GF-D8 (cell line): ENCODE measurements at regions not wholly inside any gene's neighbourhood (a gene's known extent, or its start where the extent isn't known, plus 50 kb on each side); places are given as distances from the start of the nearest gene placed in this dataset.
"Not testable (repeated sequence)": the region's sequence is repeated elsewhere in the genome, so short reads cannot be mapped to it uniquely, and the experiment has no call there.

Experiments used
- DNase-seq: peaks from one replicate; lab custom pipeline; 2025; lab: John Stamatoyannopoulos, UW

DNA sequence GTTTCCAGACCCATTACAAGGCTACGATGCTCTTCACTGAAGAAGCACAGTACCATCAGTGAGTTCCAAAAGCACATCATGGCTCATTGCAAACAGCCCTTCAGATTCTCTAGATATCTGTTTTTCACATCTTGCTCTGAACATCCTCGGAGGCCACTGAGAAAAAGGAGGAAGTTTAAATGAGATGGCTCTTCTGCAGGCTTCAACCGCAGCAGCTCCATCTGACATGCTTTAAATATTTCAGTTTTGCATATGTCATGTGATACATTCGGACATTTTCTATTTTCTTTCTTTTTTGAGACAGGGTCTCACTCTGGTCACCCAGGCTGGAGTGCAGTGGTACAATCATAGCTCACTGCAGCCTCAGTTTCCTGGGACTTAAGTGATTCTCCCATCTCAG lies 396.8 kb downstream of the NPIPA8 start:
- DNase-seq = no peak

DNA sequence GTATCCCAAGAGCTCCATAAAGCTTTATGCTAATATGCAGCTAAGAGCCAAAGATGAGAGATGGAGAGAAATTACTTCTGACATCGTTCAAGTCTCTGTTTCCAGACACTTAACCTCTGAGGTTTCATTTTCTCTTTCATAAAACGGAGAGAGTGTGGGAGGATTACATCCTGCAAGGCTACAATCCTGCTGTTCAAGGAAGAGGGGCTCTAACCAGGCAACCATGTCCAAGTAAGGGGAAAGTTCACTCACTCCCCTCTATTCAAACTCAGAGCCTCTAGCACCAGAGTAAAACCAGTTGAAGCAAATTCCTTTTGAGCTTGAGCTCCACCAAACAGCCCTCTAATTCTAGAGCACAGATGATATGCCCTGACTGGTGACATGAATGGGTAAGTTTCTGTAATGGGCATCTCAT lies 397.4 kb downstream of the NPIPA8 start:
- DNase-seq = no peak

DNA sequence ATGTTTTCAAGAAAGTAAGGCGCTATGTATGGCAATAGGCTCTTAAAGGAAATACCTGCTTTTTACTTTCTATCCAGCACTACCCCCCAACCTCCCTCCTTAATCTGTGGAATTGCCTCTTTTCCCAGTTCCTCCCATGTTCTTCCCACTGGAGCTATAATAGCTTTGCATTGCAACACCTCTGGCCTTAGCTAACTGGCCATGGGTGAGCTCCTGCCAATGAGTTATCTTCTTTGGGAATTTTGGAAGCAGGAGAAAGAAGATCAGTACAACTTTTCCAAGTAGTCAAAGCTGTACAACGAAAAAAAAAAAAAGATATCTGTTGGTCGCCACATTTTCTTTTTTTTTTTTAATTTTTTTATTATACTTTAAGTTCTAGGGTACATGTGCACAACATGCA lies 398.0 kb downstream of the NPIPA8 start:
- DNase-seq = no peak

DNA sequence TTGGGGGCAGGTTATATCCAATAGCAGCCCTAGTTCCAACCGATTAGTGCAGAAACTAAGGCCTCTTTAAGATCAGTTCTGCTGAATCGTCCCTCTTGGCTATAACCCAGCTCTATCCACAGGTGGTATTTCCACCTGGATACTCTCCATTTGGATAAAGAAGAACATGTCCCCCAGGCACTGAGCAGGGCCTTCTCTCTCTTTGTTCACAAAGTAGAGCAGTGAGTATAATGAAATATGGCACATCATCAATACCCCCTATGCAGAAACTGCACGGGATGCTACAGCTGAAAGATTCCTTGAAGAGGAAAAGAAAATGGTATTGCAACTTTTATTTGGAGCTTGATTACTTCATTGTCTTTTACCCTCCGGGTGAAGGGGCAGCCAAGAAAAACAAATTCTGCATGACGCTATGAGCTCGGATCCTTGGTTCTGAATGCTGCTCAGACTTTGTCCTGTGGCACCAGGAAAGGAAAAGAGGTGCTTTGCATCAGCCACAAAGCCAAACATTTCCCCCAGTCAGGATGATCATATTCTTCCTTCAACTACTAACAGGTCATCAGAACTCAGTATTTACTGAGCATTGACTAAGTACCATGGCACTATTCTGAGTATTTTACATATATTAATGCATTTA lies 399.7 kb downstream of the NPIPA8 start:
- DNase-seq = no peak

DNA sequence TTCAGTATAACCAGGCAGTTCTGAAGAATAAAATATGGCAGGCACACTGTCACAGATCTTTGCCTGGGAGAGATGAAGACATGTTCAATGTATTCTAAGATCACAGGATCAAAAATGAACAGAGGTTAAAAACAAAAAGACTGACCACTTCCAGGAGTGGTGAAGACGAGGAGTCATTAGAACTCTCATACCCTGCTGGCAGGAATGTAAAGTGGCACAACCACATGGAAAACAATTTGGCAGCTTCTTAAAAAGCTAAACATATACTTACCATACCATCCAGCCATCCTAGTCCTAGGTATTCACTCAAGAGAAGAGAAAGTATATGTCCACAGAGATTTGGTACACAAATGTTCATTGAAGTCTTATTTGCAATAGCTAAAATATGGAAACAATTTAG lies 406.3 kb downstream of the NPIPA8 start:
- no peak for DNase-seq

DNA sequence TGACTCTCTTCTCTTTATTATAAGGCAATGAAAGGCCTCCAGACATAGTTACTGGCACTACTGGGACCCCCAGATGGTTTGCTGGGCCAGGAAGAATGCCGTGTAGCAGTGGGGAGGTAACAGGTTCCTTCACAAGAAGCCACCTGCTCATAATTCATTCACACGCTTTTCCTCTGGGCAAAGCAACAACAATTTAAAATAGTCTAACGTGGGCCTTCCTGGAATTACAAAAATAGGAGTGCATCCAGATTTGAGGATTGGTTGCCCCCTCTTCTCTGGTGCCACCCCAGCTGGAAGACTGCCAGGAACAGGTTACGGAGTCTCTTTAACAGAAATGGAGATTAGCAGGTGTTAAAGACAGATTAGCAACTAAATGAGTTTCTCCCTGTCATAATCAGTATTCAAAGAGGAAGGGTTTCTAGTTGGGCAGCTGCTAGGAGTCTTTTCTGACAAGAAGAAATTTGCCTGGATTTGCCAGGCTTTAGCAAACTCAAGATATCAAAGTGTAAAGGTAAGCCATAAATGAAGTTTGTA lies 409.6 kb downstream of the NPIPA8 start:
- no peak for DNase-seq

DNA sequence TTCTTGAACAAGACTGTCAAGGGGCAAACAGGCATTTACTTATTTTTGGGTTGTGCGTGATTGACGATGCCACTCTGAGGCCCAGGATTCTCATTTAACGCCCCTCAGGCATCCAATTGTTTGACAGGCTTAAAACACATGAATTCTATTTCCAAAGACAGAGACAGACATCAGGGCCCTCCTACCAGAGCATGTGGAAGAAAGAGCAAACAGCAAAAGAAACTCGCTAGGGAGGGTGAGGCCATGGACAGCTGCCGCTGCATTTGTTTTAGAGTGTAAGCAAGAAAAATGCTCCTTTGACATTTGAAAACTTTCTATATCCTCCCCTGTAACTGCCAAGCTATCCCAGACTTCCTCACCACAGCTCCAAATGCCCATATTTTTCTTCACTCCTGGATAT lies 410.1 kb downstream of the NPIPA8 start:
- DNase-seq = no peak

DNA sequence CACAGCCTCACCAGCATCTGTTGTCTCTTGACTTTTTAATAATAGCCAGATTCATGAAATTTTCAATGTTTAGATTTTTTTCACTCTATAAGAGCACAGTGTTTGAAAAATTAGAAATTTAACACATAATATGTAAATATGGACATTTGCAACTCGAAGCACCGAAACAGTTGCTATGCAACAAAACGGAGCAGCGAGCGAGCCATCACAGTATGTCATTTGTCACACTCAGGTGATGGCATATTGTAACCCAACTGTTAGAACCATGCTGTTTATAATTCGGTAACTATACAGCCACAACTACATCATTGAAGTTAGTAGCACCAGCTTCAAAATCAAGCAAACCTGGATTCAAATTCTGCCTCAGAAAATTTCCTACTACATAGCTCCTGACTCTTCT lies 410.8 kb downstream of the NPIPA8 start:
- no peak for DNase-seq

DNA sequence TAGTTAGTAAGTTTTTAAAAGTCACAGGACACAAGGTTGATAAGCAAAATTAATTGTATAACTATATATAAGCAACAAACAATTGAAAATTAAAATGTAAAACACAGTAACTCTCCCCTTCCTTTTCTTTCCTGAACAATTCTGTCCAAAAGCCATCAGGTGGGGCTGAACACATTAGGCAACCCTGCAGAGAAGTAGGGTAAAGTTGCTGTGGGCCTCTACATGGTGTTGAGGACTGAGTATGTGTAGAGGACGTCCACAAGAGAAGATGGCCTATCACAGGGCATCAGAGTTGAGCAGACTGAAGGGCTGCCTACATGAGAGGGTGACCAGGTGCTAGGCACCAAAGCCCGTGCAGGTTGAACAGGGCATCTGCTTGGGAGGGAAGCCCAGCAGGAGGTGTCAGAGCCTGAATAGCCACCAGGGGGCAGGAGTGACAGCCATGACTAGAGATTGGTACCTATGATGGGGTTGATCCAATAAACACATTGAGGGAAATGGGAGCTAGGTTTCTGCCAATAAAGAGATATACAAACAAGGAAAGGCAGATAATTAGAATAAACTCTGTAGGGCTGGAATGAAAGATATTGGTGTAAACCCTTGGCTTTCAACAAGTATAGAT lies 415.1 kb downstream of the NPIPA8 start:
- DNase-seq = no peak

DNA sequence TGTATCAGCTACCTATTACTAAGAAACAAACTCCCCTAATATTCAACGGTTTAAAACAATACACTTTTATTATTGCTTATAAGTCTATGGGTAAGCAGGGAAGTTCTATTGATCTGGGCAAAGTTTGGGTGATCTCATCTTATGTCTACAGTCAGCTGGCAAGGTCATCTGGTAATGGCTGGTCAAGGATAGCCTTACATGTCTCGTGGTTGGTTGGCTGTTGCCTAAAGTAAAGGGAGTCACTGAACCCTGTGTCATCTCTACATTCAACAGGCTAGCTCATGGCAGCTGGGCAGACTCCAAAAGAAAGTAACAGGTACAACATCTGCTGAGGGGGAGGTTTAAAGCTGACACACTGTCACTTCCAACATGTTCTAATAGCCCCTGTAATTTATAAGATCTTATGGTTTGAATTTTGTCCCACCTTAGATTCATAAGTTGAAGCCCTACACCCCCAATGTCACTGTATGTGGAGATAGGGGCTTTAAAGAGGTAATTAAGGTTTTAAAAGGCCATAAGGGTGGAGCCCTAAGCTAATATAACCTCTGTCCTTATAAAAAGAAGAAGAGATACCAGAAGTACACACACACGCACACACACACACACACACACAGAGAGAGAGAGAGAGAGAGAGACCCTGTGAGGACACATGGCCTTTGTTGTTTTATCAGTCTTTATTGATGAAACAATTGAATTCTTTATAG lies 419.1 kb downstream of the NPIPA8 start:
- DNase-seq = no peak

DNA sequence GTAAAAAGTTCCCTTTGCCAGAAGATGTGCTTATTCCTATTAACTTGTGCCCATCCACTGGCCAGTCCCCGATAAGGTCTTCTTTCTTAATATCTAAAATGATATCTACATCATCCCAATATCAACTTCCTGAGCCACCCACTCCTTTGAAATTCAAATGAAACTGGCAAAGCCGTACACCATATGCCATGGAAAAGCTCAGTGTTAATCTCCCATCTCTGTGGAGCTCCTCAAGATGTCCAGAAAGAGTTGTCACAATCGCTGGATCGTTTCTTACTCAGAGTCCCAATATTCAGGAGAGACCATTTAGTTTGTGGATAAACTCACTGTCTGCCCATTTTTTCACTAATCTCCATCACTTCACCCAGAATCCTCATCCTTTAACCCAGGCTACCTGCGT lies 420.7 kb downstream of the NPIPA8 start:
- DNase-seq = no peak

DNA sequence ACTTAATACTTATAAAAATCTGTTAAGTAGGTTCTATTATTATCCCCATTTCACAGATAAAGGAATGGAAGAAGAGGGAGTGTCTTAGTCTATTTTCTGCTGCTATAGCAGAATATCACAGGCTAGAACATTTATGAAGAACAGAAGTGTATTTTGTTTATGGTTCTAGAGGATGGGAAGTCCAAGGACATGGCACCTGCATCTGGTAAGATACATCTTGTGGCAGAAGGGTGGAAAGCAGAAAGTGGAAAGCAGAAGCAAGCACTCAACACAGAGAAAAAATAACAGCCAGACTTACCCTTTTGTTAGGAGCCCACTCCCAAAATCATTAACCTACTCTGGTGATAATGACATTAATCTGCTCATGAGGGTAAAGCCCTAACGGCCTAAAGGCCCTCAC lies 422.4 kb downstream of the NPIPA8 start:
- no peak for DNase-seq

DNA sequence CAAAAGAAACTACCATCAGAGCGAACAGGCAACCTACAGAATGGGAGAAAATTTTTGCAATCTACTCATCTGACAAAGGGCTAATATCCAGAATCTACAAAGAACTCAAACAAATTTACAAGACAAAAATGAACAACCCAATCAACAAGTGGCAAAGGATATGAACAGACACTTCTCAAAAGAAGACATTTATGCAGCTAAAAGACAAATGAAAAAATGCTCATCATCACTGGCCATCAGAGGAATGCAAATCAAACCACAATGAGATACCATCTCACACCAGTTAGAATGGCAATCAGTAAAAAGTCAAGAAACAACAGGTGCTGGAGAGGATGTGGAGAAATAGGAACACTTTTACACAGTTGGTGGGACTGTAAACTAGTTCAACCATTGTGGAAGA lies 425.0 kb downstream of the NPIPA8 start:
- not testable (repeated sequence) for DNase-seq

DNA sequence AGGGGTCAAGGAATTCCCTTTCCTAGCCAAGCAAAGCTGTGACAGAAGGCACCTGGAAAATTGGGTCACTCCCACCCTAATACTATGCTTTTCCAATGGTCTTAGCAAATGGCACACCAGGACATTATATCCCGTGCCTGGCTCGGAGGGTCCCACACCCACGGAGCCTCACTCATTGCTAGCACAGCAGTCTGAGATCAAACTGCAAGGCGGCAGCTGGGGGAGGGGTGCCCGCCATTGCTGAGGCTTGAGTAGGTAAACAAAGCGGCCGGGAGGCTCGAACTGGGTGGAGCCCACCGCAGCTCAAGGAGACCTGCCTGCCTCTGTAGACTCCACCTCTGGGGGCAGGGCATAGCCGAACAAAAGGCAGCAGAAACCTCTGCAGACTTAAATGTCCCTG lies 429.9 kb downstream of the NPIPA8 start:
- not testable (repeated sequence) for DNase-seq

DNA sequence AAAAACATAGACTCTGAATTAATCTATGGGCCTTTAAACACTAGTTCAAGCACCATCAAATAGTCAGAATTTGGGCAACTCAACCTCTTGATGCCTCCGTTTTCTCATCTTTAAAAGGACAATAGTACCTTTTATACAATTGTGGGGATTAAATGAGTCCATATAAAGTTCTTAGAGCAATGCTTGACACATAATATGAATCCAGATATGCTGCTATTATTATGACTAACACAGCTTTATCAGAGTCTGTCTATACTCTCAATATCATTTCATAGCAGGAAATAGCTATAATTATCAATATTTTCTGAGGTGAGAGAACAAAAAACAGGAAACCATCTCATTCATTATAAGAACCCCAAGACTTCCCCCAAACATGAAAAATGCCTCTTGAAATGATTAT lies 430.5 kb upstream of the XYLT1 start:
- DNase-seq = no peak

DNA sequence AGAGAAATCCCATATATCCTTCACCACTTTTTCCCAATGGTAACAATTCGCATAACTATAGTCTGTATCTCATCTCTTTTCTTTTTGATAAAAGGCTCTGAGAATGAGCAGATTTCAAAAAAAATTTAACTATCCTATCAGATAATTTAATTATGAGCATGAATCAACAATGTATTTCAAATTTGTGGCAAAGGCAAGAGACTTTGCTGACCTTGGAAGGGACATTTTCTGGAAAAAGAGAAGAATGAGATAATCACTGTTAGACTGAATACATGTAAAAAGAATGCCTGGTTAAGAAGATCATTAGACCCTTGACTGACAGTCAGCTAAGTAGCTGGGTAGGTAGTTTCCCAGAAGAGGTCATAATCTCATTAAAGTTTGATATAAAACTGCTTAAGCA lies 428.4 kb upstream of the XYLT1 start:
- DNase-seq = no peak

DNA sequence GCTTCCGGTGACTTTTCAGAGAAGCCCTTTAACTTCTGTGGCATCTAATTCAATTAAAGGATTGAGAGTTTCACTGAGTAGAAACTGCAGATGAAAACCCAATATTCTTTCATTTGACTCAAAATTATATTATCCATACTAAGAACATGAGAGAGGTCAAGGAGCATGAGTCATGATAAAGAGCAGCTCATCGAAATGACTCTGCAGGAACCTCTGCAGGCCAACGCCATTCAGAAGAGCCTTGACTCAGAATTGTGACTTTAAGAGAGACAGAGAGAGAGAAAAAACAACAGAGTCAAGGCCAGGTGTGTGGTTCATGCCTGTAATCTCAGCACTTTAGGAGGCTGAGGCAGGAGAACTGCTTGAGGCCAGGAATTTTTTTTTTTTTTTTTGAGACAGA lies 417.2 kb upstream of the XYLT1 start:
- no peak for DNase-seq

DNA sequence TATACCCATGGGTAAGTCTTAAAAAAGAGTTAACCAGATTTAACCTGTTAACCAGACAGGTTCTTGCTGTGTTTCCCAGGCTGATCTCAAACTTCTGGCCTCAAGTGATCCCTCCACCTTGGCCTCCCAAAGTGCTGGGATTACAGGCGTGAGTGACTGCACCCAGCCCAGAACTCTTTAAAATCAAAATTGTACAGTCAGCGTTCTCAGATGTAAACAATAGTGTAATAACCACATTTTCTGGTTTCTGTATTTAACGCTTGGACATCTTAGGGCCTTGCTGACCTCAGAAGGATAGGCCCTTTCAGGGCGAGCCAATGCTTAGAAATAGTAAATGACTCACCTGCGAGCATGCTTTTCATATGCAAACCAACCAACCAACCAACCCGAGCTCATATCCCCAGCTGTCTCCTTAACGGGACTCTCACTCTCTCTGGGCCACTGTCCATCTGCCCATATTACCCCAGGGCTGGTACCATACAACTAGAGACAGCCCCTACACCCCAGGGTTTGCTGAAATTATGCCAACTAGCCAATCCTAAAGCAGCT lies 415.0 kb upstream of the XYLT1 start:
- no peak for DNase-seq

DNA sequence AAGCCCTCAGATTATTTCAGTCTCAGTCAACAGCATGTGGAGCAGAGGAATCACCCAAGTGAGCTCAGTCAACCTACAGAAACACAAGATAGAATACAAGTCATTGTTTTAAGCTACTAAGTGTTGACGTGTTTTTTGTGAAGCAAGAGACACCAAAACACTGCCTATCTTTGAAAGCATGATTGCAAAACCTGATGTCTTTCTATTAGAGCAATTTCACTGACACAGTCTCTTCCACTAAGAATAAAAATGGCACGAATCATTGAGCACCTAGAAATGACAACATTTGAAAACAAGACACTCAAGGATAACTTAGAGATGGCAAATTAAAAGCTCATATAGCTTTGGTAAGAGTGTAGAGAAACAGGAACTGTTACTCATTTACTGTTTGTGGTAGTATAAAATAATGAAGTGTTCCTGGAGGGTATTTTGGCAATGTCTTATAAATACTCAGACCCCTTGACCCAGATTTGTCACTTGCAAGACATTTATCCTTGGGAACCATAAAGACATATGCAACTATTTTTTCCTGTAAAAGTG lies 407.1 kb upstream of the XYLT1 start:
- no peak for DNase-seq

DNA sequence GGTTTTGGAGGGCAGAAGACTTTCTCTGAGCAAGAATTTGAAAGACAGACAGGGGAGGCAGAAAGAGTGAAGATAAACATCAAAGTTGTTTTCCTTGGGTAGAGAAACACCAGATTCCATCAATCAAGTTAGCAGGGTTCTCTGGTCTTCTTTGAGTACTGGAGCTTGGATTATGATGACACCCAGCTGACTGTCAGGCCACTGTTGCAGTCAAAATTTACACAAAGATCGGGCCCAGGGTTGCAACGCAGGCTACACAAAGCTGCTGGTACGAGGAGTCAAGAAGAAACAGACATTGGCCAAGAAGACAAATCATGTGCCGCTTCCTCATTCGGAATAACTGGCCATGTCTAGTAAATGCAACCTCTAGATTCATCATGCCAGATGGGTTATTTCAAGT lies 396.2 kb upstream of the XYLT1 start:
- no peak for DNase-seq

DNA sequence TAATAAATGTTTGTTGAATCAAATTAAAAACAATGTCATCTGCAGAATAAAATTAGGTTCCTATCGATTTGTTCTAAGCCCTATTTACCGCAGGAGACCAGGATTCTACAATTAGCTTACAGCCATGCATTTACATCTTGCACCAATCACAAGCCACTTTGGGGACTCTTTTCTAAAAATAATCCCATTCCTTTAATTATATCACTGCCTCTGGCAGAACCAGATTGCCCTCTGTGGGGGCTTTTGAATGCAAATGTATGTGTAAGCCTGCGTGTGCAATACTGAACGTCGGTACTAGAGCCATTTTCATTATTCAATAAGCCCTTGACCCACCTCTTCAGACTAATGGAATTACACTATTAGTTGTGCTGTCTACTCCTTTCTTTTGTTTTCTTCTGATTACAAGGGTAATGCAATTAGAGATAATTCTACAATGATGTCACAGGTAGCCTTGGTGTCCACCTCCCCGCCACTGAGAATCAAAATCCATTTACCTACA lies 391.3 kb upstream of the XYLT1 start:
- no peak for DNase-seq

DNA sequence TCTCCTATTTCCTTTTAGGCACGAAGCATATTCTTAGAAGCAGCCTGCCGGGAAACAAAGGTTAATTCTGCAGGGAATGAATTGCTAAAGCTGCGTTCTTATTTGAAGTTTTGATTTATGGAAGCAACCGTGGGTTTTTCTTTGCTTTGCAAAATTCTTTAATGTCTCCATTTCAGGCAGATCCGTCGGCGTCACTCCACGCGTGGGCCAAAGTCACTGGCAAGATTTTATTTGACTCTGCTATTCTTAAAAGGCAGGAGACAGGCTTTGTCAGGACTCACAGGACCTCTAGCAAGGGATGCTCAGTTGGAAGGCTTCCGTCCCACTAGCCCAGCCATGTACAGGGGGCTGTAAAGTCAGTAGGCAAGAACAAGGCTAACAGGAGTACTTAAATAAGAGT lies 387.3 kb upstream of the XYLT1 start:
- DNase-seq = no peak

DNA sequence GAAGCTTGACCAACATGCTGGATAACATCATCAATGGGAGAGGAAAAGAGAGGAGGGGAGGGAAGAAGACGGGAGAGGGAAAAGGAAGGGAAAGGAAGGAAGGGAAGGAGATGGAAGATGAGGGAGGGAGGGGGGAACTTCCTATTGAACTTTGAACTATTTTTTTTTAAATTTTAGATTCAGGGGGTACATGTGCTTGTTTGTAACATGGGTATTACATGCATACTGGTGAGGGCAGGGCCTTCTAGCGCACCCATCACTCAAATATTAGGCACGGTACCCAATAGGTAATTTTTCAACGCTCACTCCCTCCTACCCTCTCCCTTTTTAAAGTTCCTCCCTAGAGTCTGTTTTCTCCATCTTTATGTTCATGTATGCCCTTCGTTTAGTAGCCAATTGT lies 383.2 kb upstream of the XYLT1 start:
- no peak for DNase-seq
